Panc1 (cell line): ENCODE measurements at regions not wholly inside any gene's neighbourhood (a gene's known extent, or its start where the extent isn't known, plus 50 kb on each side); places are given as distances from the start of the nearest gene placed in this dataset.

ENCODE experiments used
- ATAC-seq: fragments of 200-7000 bp; cut with Tn5 transposase; 2 replicates; pipeline ENCODE4 v1.9.1; 2020; ENCODE audit warnings: mild to moderate bottlenecking, moderate library complexity
- BruUV-seq: library from RNA; stranded (reverse); fragments of 400-500 nt; replicated peaks from 2 replicates; lab custom pipeline; 2021; lab: Mats Ljungman, UMichigan
- CTCF ChIA-PET: fragments of 300-600 bp; sonication (Branson Sonifier 250); formaldehyde crosslinking; loops from one replicate; lab custom pipeline; 2022; ENCODE audit warnings: antibody characterized with exemption; lab: Charles Lee
- POLR2A ChIA-PET: fragments of 300-600 bp; sonication (Branson Sonifier 250); formaldehyde crosslinking; loops from one replicate; lab custom pipeline; 2022; ENCODE audit warnings: antibody characterized with exemption; lab: Charles Lee
- DNase-seq: peaks from one replicate; pipeline ENCODE4 v3.0.0-alpha.2; 2010; ENCODE audit warnings: low read depth, low spot score
- H3K27ac ChIP-seq: 2 replicates; pipeline ENCODE4 v1.5.1; 2011; ENCODE audit warnings: mild to moderate bottlenecking, low read length, inconsistent platforms
- H3K27me3 ChIP-seq: fragments of 200-500 bp; sonication (Bioruptor generic); 2 replicates; pipeline ENCODE4 v1.6.0; 2014; ENCODE audit warnings: low read length, inconsistent platforms; ENCODE audit not compliant: control insufficient read depth, insufficient read depth
- H3K36me3 ChIP-seq: fragments of 200-500 bp; sonication (Bioruptor generic); 2 replicates; pipeline ENCODE4 v1.5.1; 2014; ENCODE audit warnings: inconsistent platforms, mild to moderate bottlenecking, low read length, moderate library complexity; ENCODE audit not compliant: control insufficient read depth, insufficient read depth
- H3K4me1 ChIP-seq: 2 replicates; pipeline ENCODE4 v1.5.1; 2011; ENCODE audit warnings: inconsistent platforms, mild to moderate bottlenecking, low read length, moderate library complexity; ENCODE audit not compliant: control insufficient read depth, insufficient read depth
- H3K4me3 ChIP-seq, 2 experiments: 2 replicates each; pipeline ENCODE4 v1.5.1; 2011 to 2012; ENCODE audit warnings: low read depth in 2 of 2, low read length in 2 of 2, mild to moderate bottlenecking in 2 of 2, inconsistent platforms in 1 of 2, moderate library complexity in 1 of 2
- H3K9me3 ChIP-seq: fragments of 200-500 bp; sonication (Bioruptor generic); 2 replicates; pipeline ENCODE4 v1.5.1; 2014; ENCODE audit warnings: low read depth, mild to moderate bottlenecking, inconsistent platforms, low read length, moderate library complexity; ENCODE audit not compliant: control insufficient read depth, insufficient read depth
- POLR2AphosphoS5 ChIP-seq: IDR thresholded peaks from 2 replicates; pipeline ENCODE4 v1.6.1; 2012; ENCODE audit warnings: mild to moderate bottlenecking, low read depth, low read length, moderate library complexity
- SIN3A ChIP-seq: IDR thresholded peaks from 2 replicates; pipeline ENCODE4 v1.6.1; 2012; ENCODE audit warnings: low read depth, mild to moderate bottlenecking, low read length, moderate library complexity, borderline replicate concordance; ENCODE audit not compliant: insufficient read depth
- TCF7L2 ChIP-seq: IDR thresholded peaks from 2 replicates; pipeline ENCODE4 v1.6.1; 2011; ENCODE audit warnings: mild to moderate bottlenecking, low read depth, low read length, inconsistent platforms
- in situ Hi-C: cut with HindIII; loops from 2 replicates; pipeline ENCODE4 v1.10.0; 2016; ENCODE audit warnings: low sequenced_read_pairs, low pct_unique_long_range_greater_than_20kb
- intact Hi-C: fragments of 100-400 bp; cut with micrococcal nuclease; formaldehyde crosslinking; loops from one replicate; pipeline ENCODE4 v1.10.0; 2022; ENCODE audit not compliant: unreplicated experiment
- TF ChIP-seq, protein P1 (sequence below): fragments of 450-650 bp; IDR thresholded peaks from 2 replicates; pipeline ENCODE4 v1.5.1; 2017; ENCODE audit warnings: mild to moderate bottlenecking
- TF ChIP-seq, protein P2 (sequence below), 2 experiments: IDR thresholded peaks; 2 replicates each; pipeline ENCODE4 v1.6.1; 2011 to 2012; ENCODE audit warnings: low read depth in 2 of 2, control low read depth in 1 of 2, low read length in 1 of 2, mild to moderate bottlenecking in 1 of 2, moderate library complexity in 1 of 2; ENCODE audit not compliant: insufficient read depth in 1 of 2

DNA sequence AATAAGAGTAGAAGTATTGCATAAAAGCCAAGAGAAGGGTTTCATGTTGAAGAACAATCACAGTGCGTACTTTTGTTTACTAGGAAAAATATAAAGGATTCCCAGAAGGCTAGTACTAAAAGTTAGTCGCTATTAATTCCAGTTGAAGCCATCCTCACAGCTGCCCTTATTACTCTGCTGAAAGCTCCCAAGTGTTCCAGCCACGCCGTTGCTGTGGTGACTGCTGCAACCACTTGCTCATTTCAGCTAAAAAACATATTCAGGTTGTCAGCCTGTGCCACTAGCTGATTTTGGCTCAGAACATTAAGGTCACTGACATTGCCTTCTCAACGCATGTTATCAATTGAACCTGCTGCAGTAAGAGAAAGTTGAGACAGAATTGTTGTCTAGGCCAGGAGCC is 87.1 kb upstream of the FNDC3A start:
- POLR2A ChIA-PET, result no interaction called here
- Histone ChIP-seq H3K36me3 (no peaks in the 10 kb centered on the region), H3K9me3 (no peaks in the 10 kb centered on the region), H3K4me1 (no peaks in the 10 kb centered on the region), H3K4me3 (no peak overlapping the region), H3K27ac (no peak overlapping the region), H3K27me3 (no peaks in the 10 kb centered on the region)
- intact Hi-C loops, result no loop called here
- DNase-seq, result no peak
- in situ Hi-C loops, result no loop called here
- no peak for ATAC-seq
- CTCF ChIA-PET, result no interaction called here
- TF ChIP-seq SIN3A (no peak), TCF7L2 (no peak), POLR2AphosphoS5 (no peak)
- TF ChIP-seq, protein P1, sequence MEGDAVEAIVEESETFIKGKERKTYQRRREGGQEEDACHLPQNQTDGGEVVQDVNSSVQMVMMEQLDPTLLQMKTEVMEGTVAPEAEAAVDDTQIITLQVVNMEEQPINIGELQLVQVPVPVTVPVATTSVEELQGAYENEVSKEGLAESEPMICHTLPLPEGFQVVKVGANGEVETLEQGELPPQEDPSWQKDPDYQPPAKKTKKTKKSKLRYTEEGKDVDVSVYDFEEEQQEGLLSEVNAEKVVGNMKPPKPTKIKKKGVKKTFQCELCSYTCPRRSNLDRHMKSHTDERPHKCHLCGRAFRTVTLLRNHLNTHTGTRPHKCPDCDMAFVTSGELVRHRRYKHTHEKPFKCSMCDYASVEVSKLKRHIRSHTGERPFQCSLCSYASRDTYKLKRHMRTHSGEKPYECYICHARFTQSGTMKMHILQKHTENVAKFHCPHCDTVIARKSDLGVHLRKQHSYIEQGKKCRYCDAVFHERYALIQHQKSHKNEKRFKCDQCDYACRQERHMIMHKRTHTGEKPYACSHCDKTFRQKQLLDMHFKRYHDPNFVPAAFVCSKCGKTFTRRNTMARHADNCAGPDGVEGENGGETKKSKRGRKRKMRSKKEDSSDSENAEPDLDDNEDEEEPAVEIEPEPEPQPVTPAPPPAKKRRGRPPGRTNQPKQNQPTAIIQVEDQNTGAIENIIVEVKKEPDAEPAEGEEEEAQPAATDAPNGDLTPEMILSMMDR, result no peak
- TF ChIP-seq, protein P2, sequence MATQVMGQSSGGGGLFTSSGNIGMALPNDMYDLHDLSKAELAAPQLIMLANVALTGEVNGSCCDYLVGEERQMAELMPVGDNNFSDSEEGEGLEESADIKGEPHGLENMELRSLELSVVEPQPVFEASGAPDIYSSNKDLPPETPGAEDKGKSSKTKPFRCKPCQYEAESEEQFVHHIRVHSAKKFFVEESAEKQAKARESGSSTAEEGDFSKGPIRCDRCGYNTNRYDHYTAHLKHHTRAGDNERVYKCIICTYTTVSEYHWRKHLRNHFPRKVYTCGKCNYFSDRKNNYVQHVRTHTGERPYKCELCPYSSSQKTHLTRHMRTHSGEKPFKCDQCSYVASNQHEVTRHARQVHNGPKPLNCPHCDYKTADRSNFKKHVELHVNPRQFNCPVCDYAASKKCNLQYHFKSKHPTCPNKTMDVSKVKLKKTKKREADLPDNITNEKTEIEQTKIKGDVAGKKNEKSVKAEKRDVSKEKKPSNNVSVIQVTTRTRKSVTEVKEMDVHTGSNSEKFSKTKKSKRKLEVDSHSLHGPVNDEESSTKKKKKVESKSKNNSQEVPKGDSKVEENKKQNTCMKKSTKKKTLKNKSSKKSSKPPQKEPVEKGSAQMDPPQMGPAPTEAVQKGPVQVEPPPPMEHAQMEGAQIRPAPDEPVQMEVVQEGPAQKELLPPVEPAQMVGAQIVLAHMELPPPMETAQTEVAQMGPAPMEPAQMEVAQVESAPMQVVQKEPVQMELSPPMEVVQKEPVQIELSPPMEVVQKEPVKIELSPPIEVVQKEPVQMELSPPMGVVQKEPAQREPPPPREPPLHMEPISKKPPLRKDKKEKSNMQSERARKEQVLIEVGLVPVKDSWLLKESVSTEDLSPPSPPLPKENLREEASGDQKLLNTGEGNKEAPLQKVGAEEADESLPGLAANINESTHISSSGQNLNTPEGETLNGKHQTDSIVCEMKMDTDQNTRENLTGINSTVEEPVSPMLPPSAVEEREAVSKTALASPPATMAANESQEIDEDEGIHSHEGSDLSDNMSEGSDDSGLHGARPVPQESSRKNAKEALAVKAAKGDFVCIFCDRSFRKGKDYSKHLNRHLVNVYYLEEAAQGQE (IDR thresholded peaks at IDR 0.05; ENCODE audit: insufficient read depth in 1 of 2, low read depth in 2 of 2, low read length in 1 of 2), result no peak
- no TSS peak for BruUV-seq

DNA sequence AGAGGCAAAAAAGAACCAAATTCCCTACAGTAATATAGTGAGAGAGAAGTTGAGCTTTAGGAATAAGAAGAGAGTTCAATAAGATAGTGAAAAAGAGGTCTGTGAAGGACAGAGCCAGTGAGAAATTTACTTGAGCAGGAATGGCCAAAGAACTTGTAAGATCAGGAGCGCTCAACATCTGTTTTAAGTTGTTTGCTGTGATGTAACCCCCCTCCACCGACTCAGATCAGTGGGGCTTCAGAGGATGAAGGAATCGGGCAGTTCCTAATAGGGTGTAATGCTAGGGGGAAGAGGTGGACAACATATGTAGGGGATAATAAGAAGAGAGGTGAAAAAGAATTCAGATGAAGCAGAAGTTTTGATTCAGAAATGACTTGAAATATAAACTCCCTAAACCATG is 85.3 kb upstream of the FNDC3A start:
- intact Hi-C loops (no loop called here), in situ Hi-C loops (no loop called here)
- ChIA-PET CTCF (no interaction called here), POLR2A (no interaction called here)
- no peaks in the 10 kb centered on the region for H3K9me3 ChIP-seq
- no peaks in the 10 kb centered on the region for H3K27me3 ChIP-seq
- H3K4me1 ChIP-seq, result no peaks in the 10 kb centered on the region
- BruUV-seq, result no TSS peak
- no peak overlapping the region for H3K27ac ChIP-seq
- ATAC-seq (no peak), DNase-seq (no peak)
- no peaks in the 10 kb centered on the region for H3K36me3 ChIP-seq
- no peak for TF ChIP-seq SIN3A
- TF ChIP-seq POLR2AphosphoS5, result no peak
- TF ChIP-seq TCF7L2, result no peak
- no peak overlapping the region for H3K4me3 ChIP-seq

GRCh38 chr13:48891586-48891985 is 84.1 kb upstream of the FNDC3A start:
- TF ChIP-seq SIN3A (no peak), TCF7L2 (no peak), POLR2AphosphoS5 (no peak)
- TF ChIP-seq, protein P2 (IDR thresholded peaks at IDR 0.05; ENCODE audit: insufficient read depth in 1 of 2, low read depth in 2 of 2, low read length in 1 of 2), result no peak
- TF ChIP-seq, protein P1, result no peak
- BruUV-seq, result no TSS peak
- CTCF ChIA-PET, result no interaction called here

More at GRCh38 chr13:48891586-48891985, 84.1 kb upstream of the FNDC3A start:
- H3K4me3 ChIP-seq, result no peak overlapping the region
- no peaks in the 10 kb centered on the region for H3K4me1 ChIP-seq
- POLR2A ChIA-PET, result no interaction called here
- intact Hi-C loops, result no loop called here
- DNase-seq (no peak), ATAC-seq (no peak)
- no peak overlapping the region for H3K27ac ChIP-seq
- no peaks in the 10 kb centered on the region for H3K36me3 ChIP-seq
- in situ Hi-C loops, result no loop called here
- H3K9me3 ChIP-seq, result no peaks in the 10 kb centered on the region
- no peaks in the 10 kb centered on the region for H3K27me3 ChIP-seq
